Trophoblast cell (in vitro differentiated cells and primary cell): ENCODE measurements at regions not wholly inside any gene's neighbourhood (a gene's known extent, or its start where the extent isn't known, plus 50 kb on each side); places are given as distances from the start of the nearest gene placed in this dataset.

Experiments used
- DNase-seq, 2 donors: peaks; one replicate each; pipeline ENCODE4 v3.0.0-alpha.2; 2016
- H2AFZ ChIP-seq: 2 replicates; pipeline ENCODE4 v1.6.1; 2013; ENCODE audit warnings: low read length, moderate library complexity, mild to moderate bottlenecking; ENCODE audit not compliant: insufficient read depth, poor library complexity
- H2AK5ac ChIP-seq: 2 replicates; pipeline ENCODE4 v1.6.1; 2013; ENCODE audit warnings: mild to moderate bottlenecking, low read length
- H2BK120ac ChIP-seq: 2 replicates; pipeline ENCODE4 v1.6.1; 2013; ENCODE audit warnings: low read length, mild to moderate bottlenecking, moderate library complexity; ENCODE audit not compliant: insufficient read depth, poor library complexity
- H2BK12ac ChIP-seq: 2 replicates; pipeline ENCODE4 v1.6.1; 2013; ENCODE audit warnings: mild to moderate bottlenecking, low read length, moderate library complexity
- H2BK5ac ChIP-seq: 2 replicates; pipeline ENCODE4 v1.6.1; 2013; ENCODE audit warnings: low read length, low read depth, moderate library complexity, mild to moderate bottlenecking; ENCODE audit not compliant: poor library complexity
- H3K14ac ChIP-seq: 2 replicates; pipeline ENCODE4 v1.6.1; 2013; ENCODE audit warnings: mild to moderate bottlenecking, low read length
- H3K18ac ChIP-seq: 2 replicates; pipeline ENCODE4 v1.6.1; 2013; ENCODE audit warnings: mild to moderate bottlenecking, low read length
- H3K23ac ChIP-seq: 2 replicates; pipeline ENCODE4 v1.6.1; 2013; ENCODE audit warnings: low read length
- H3K27ac ChIP-seq: 2 replicates; pipeline ENCODE4 v1.5.1; 2013; ENCODE audit warnings: low read depth, mild to moderate bottlenecking, inconsistent platforms, low read length, moderate library complexity
- H3K27me3 ChIP-seq: 2 replicates; pipeline ENCODE4 v1.6.1; 2013; ENCODE audit warnings: inconsistent platforms, mild to moderate bottlenecking, low read length, moderate library complexity; ENCODE audit not compliant: insufficient read depth
- H3K36me3 ChIP-seq, 2 experiments: 1 replicate in 1 of 2; 2 replicates in 1 of 2; pipeline ENCODE4 v1.6.1; 2013; ENCODE audit warnings: low read length in 2 of 2, mild to moderate bottlenecking in 2 of 2, moderate library complexity in 1 of 2; ENCODE audit not compliant: insufficient read depth in 2 of 2, control insufficient read depth in 1 of 2
- H3K4ac ChIP-seq: 2 replicates; pipeline ENCODE4 v1.6.1; 2013; ENCODE audit warnings: low read depth, mild to moderate bottlenecking, low read length, moderate library complexity
- H3K4me1 ChIP-seq, 2 experiments: 1 replicate in 1 of 2; 2 replicates in 1 of 2; pipeline ENCODE4 v1.6.1; 2013; ENCODE audit warnings: low read length in 2 of 2, mild to moderate bottlenecking in 2 of 2, moderate library complexity in 1 of 2; ENCODE audit not compliant: insufficient read depth in 2 of 2, control insufficient read depth in 1 of 2
- H3K4me2 ChIP-seq: 2 replicates; pipeline ENCODE4 v1.6.1; 2013; ENCODE audit warnings: inconsistent platforms, mild to moderate bottlenecking, low read length, moderate library complexity
- H3K4me3 ChIP-seq: 2 replicates; pipeline ENCODE4 v1.5.1; 2013; ENCODE audit warnings: mild to moderate bottlenecking, low read depth, low read length, inconsistent platforms
- H3K79me1 ChIP-seq: one replicate; pipeline ENCODE4 v1.6.1; 2013; ENCODE audit warnings: low read length
- H3K79me2 ChIP-seq: 2 replicates; pipeline ENCODE4 v1.6.1; 2013; ENCODE audit warnings: low read length, mild to moderate bottlenecking; ENCODE audit not compliant: control insufficient read depth, insufficient read depth, poor library complexity
- H3K9ac ChIP-seq: 2 replicates; pipeline ENCODE4 v1.6.1; 2013; ENCODE audit warnings: mild to moderate bottlenecking, low read length
- H3K9me3 ChIP-seq: 2 replicates; pipeline ENCODE4 v1.6.1; 2013; ENCODE audit warnings: low read depth, mild to moderate bottlenecking, control low read depth, inconsistent platforms, low read length; ENCODE audit not compliant: insufficient read depth
- H4K12ac ChIP-seq: 2 replicates; pipeline ENCODE4 v1.6.1; 2013; ENCODE audit warnings: low read depth, mild to moderate bottlenecking, low read length, moderate library complexity
- H4K8ac ChIP-seq: 2 replicates; pipeline ENCODE4 v1.6.1; 2013; ENCODE audit warnings: low read depth, mild to moderate bottlenecking, low read length, moderate library complexity
- H4K91ac ChIP-seq: one replicate; pipeline ENCODE4 v1.6.1; 2013; ENCODE audit warnings: low read depth, mild to moderate bottlenecking, low read length, moderate library complexity
- WGBS: extraction: QIAGEN DNeasy Blood & Tissue Kit; methylation state at CpG from one replicate; pipeline ENCODE4 v1.1.7; 2013; ENCODE audit warnings: missing lambda C conversion rate; ENCODE audit not compliant: insufficient read length, insufficient coverage; ENCODE audit errors: extremely low coverage; 5-methylcytosine and 5-hydroxymethylcytosine counted together

- H3K14ac ChIP-seq: no peak overlapping the region
- no CpG with 5 or more reads among the region's 4 CpGs for WGBS
- no peak overlapping the region for H2AFZ ChIP-seq
- no peak overlapping the region for H3K4me3 ChIP-seq
- DNase-seq: no peak
- H3K4me1 ChIP-seq: no peaks in the 10 kb centered on the region
- no peaks in the 10 kb centered on the region for H3K9me3 ChIP-seq
- H2BK12ac ChIP-seq: no peak overlapping the region
- H3K23ac ChIP-seq: no peak overlapping the region
- H3K79me1 ChIP-seq: no peaks in the 10 kb centered on the region
- H3K9ac ChIP-seq: no peak overlapping the region
- no peak overlapping the region for H3K18ac ChIP-seq
- no peak overlapping the region for H3K4ac ChIP-seq
- H3K27ac ChIP-seq: no peak overlapping the region
- H3K79me2 ChIP-seq: no peaks in the 10 kb centered on the region
- no peak overlapping the region for H4K8ac ChIP-seq
- H2BK5ac ChIP-seq: no peak overlapping the region
- H3K4me2 ChIP-seq: no peak overlapping the region
- no peak overlapping the region for H4K91ac ChIP-seq
- H2BK120ac ChIP-seq: no peak overlapping the region
- H3K36me3 ChIP-seq: no peaks in the 10 kb centered on the region
- H4K12ac ChIP-seq: no peak overlapping the region
- no peaks in the 10 kb centered on the region for H3K27me3 ChIP-seq
- H2AK5ac ChIP-seq: no peak overlapping the region
Measured at GRCh38 chr4:187663076-187663475, 332.5 kb upstream of the ZFP42 start.

- Histone ChIP-seq H3K18ac (no peak overlapping the region), H3K27me3 (no peaks in the 10 kb centered on the region), H3K14ac (no peak overlapping the region), H4K91ac (no peak overlapping the region), H2BK12ac (no peak overlapping the region), H4K8ac (no peak overlapping the region), H3K27ac (no peak overlapping the region), H3K23ac (no peak overlapping the region), H2AFZ (no peak overlapping the region), H2BK120ac (no peak overlapping the region), H3K4me2 (no peak overlapping the region), H3K9ac (no peak overlapping the region), H3K79me1 (no peaks in the 10 kb centered on the region), H2AK5ac (no peak overlapping the region), H3K4ac (no peak overlapping the region), H3K4me1 (no peaks in the 10 kb centered on the region), H3K79me2 (no peaks in the 10 kb centered on the region), H3K36me3 (no peaks in the 10 kb centered on the region), H3K9me3 (no peaks in the 10 kb centered on the region), H3K4me3 (no peak overlapping the region), H2BK5ac (no peak overlapping the region), H4K12ac (no peak overlapping the region)
- DNase-seq: peak; percentile 33 to 62
- whole genome bisulfite sequencing: no CpG with 5 or more reads among the region's 5 CpGs
Measured at GRCh38 chr4:187664011-187664410, 331.6 kb upstream of the ZFP42 start.

- Histone ChIP-seq H3K79me2 (no peaks in the 10 kb centered on the region), H3K4me1 (no peaks in the 10 kb centered on the region), H2BK5ac (no peak overlapping the region), H3K14ac (no peak overlapping the region), H2BK120ac (no peak overlapping the region), H2AK5ac (no peak overlapping the region), H3K27ac (no peak overlapping the region), H3K4me2 (no peak overlapping the region), H3K9me3 (no peaks in the 10 kb centered on the region), H2BK12ac (no peak overlapping the region), H3K18ac (no peak overlapping the region), H2AFZ (no peak overlapping the region), H3K23ac (no peak overlapping the region), H3K4me3 (no peak overlapping the region), H3K9ac (no peak overlapping the region), H4K91ac (no peak overlapping the region), H3K4ac (no peak overlapping the region), H4K8ac (no peak overlapping the region), H3K36me3 (no peaks in the 10 kb centered on the region), H3K27me3 (no peaks in the 10 kb centered on the region), H3K79me1 (no peaks in the 10 kb centered on the region), H4K12ac (no peak overlapping the region)
- WGBS: no CpG with 5 or more reads among the region's 1 CpG
- DNase-seq: no peak
Measured at GRCh38 chr4:187665086-187665485, 330.5 kb upstream of the ZFP42 start.

- Histone ChIP-seq H2AK5ac (no peak overlapping the region), H4K8ac (no peak overlapping the region), H3K4ac (no peak overlapping the region), H2AFZ (no peak overlapping the region), H3K9me3 (no peaks in the 10 kb centered on the region), H3K23ac (no peak overlapping the region), H3K4me2 (no peak overlapping the region), H2BK12ac (no peak overlapping the region), H3K9ac (no peak overlapping the region), H3K27me3 (no peaks in the 10 kb centered on the region), H3K79me1 (no peaks in the 10 kb centered on the region), H3K14ac (no peak overlapping the region), H4K12ac (no peak overlapping the region), H3K36me3 (no peaks in the 10 kb centered on the region), H3K27ac (no peak overlapping the region), H2BK5ac (no peak overlapping the region), H3K18ac (no peak overlapping the region), H3K79me2 (no peaks in the 10 kb centered on the region), H3K4me3 (no peak overlapping the region), H3K4me1 (no peaks in the 10 kb centered on the region), H4K91ac (no peak overlapping the region), H2BK120ac (no peak overlapping the region)
- WGBS: no CpG with 5 or more reads among the region's 4 CpGs
- no peak for DNase-seq
Measured at GRCh38 chr4:187666034-187666433, 329.5 kb upstream of the ZFP42 start.
